ENCODE measurements at regions not wholly inside any gene's neighbourhood (a gene's known extent, or its start where the extent isn't known, plus 50 kb on each side); places are given as distances from the start of the nearest gene placed in this dataset.

DNA sequence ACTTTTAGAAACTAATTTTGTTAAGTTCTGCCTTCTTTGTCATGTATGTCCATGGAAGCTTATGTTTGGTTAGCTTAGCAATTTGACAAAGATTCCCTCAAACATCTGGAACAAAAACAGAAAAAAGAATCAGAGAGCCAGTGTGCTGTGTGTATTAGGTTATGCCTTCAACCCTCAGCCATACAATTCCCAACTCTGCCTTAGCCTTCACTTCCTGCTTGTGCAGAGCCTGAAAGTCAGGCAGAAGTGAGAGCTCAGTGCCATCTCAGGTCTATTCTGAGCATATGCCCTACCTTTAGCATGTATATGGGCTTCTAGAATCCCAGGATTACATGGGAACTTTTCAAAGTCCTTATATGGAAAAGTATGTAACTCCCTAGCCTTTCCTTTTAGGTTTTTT is 58.2 kb upstream of the STOX2 start:
- Histone ChIP-seq H3K79me2 (ENCODE audit: control insufficient read depth, insufficient read depth, low read length) (no peaks in the 10 kb centered on the region), H3K4me2 (ENCODE audit: insufficient read depth, low read length) (no peak overlapping the region), H3K9me3 (replicated peaks; ENCODE audit: control insufficient read depth, insufficient read depth, low read depth, low read length) (no peaks in the 10 kb centered on the region), H3K4me1 (replicated peaks in 1 of 2; ENCODE audit: control insufficient read depth in 2 of 2, insufficient read depth in 2 of 2, low read length in 2 of 2) (no peaks in the 10 kb centered on the region), H3K9ac (ENCODE audit: insufficient read depth in 1 of 2, low read depth in 2 of 2, low read length in 2 of 2) (no peak overlapping the region), H3K27me3 (ENCODE audit: control insufficient read depth in 2 of 2, insufficient read depth in 2 of 2, low read length in 2 of 2) (peaks cover 0 to 7% of the 10 kb centered on the region in 2 experiments; a peak in 1 of 5 replicates), H3K36me3 (ENCODE audit: control insufficient read depth, insufficient read depth, low read length) (no peaks in the 10 kb centered on the region), H3K4me3 (no peak overlapping the region), H2AFZ (ENCODE audit: low read depth, low read length) (no peak overlapping the region), H4K20me1 (replicated peaks; ENCODE audit: control insufficient read depth, insufficient read depth, low read length) (no peaks in the 10 kb centered on the region), H3K9me1 (ENCODE audit: control insufficient read depth, insufficient read depth, low read length) (no peaks in the 10 kb centered on the region), H3K27ac (ENCODE audit: extremely low read depth, low read depth, low read length) (no peak overlapping the region)
- POLR2A ChIA-PET: interaction anchor here (0.6 kb wide), 1 partner anchor 764 kb away, joined by 3 read pairs; no protein-coding TSS in a partner anchor
- in situ Hi-C loops (cut with MboI): no loop called here
- TF ChIP-seq CBX8 (IDR thresholded peaks at IDR 0.05; ENCODE audit: borderline replicate concordance, extremely low read depth, low read depth, low read length, poor library complexity, severe bottlenecking): no peak
- DNase-seq (ENCODE audit: extremely low read depth in 1 of 4, low spot score in 3 of 4) (no peak), ATAC-seq (no peak), FAIRE-seq (no peak)
- BruUV-seq (replicated peaks): no TSS peak
- CTCF ChIA-PET (ENCODE audit: low intra/inter-chr PET ratio): no interaction called here
- intact Hi-C loops (cut with micrococcal nuclease): loop anchor here (10.0 kb wide), 1 partner anchor 372 kb away; no protein-coding TSS in a partner anchor

DNA sequence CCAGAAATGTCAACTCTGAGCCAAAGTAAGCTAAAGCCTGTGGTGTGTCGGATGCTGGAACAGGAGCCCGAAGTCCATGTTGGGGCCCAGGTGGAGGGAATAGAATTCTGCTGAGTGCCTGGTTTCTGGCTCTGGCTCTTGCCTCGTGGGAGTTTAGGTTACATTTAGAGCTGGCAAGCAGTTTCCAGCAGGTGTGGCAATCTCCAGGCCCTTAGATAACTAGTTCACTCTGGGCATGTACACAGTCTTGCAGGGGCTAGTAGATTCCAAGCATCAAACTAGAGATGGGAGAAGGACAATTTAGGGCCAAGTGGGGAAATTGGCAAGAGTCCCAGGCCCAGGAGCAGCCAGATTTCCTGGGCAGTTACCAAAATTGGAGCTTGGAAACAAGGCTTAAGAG is 56.3 kb upstream of the STOX2 start:
- Histone ChIP-seq H3K4me3 (no peak overlapping the region), H3K36me3 (ENCODE audit: control insufficient read depth, insufficient read depth, low read length) (no peaks in the 10 kb centered on the region), H3K27me3 (ENCODE audit: control insufficient read depth in 2 of 2, insufficient read depth in 2 of 2, low read length in 2 of 2) (peaks cover 0 to 7% of the 10 kb centered on the region in 2 experiments; a peak in 2 of 5 replicates), H3K4me1 (replicated peaks in 1 of 2; ENCODE audit: control insufficient read depth in 2 of 2, insufficient read depth in 2 of 2, low read length in 2 of 2) (no peaks in the 10 kb centered on the region), H3K9me1 (ENCODE audit: control insufficient read depth, insufficient read depth, low read length) (no peaks in the 10 kb centered on the region), H3K9me3 (replicated peaks; ENCODE audit: control insufficient read depth, insufficient read depth, low read depth, low read length) (no peaks in the 10 kb centered on the region), H3K4me2 (ENCODE audit: insufficient read depth, low read length) (no peak overlapping the region), H4K20me1 (replicated peaks; ENCODE audit: control insufficient read depth, insufficient read depth, low read length) (no peaks in the 10 kb centered on the region), H3K27ac (ENCODE audit: extremely low read depth, low read depth, low read length) (no peak overlapping the region), H3K79me2 (ENCODE audit: control insufficient read depth, insufficient read depth, low read length) (no peaks in the 10 kb centered on the region), H3K9ac (ENCODE audit: insufficient read depth in 1 of 2, low read depth in 2 of 2, low read length in 2 of 2) (no peak overlapping the region), H2AFZ (ENCODE audit: low read depth, low read length) (no peak overlapping the region)
- POLR2A ChIA-PET: interaction anchor here (0.7 to 0.8 kb wide), 2 partner anchors 58 to 151 kb away, joined by 3 read pairs; no protein-coding TSS in a partner anchor
- WGBS (ENCODE audit: insufficient coverage, low coverage, missing lambda C conversion rate): 3% methylated on average over 3 of the region's 3 CpGs
- in situ Hi-C loops (cut with MboI): no loop called here
- CTCF ChIA-PET (ENCODE audit: low intra/inter-chr PET ratio): no interaction called here
- TF ChIP-seq TEAD1 (CRISPR knock-in tag; IDR thresholded peaks at IDR 0.05): no peak
- BruUV-seq (replicated peaks): no TSS peak
- ATAC-seq (no peak), FAIRE-seq (no peak), DNase-seq (ENCODE audit: extremely low read depth in 1 of 4, low spot score in 3 of 4) (no peak)
- intact Hi-C loops (cut with micrococcal nuclease): loop anchor here (10.0 kb wide), 1 partner anchor 374 kb away; no protein-coding TSS in a partner anchor
